ENCODE measurements at regions not wholly inside any gene's neighbourhood (a gene's known extent, or its start where the extent isn't known, plus 50 kb on each side); places are given as distances from the start of the nearest gene placed in this dataset.

- Histone ChIP-seq H3K27me3 (ENCODE audit: low read depth) (no peaks in the 10 kb centered on the region), H3K4me3 (no peak overlapping the region), H3K36me3 (no peaks in the 10 kb centered on the region), H3K27ac (replicated peaks) (no peak overlapping the region), H3K4me1 (peaks cover 6% of the 10 kb centered on the region), H3K9me3 (replicated peaks) (no peaks in the 10 kb centered on the region)
- intact Hi-C loops (cut with micrococcal nuclease), result no loop called here
- no peak for DNase-seq
- no peak for TF ChIP-seq CTCF (IDR thresholded peaks at IDR 0.05; ENCODE audit: borderline replicate concordance)
These were observed 151.9 kb downstream of the AKR1D1 start for GRCh38 chr7:138228119-138228518.

GRCh38 chr7:138228769-138229168 is 152.5 kb downstream of the AKR1D1 start:
- H3K36me3 ChIP-seq, result no peaks in the 10 kb centered on the region
- no peak overlapping the region for H3K4me3 ChIP-seq
- peaks cover 6% of the 10 kb centered on the region for H3K4me1 ChIP-seq
- no peak for TF ChIP-seq CTCF (IDR thresholded peaks at IDR 0.05; ENCODE audit: borderline replicate concordance)
- no peaks in the 10 kb centered on the region for H3K9me3 ChIP-seq (replicated peaks)
- H3K27me3 ChIP-seq (ENCODE audit: low read depth), result no peaks in the 10 kb centered on the region
- intact Hi-C loops (cut with micrococcal nuclease), result no loop called here
- no peak for DNase-seq
- H3K27ac ChIP-seq (replicated peaks), result no peak overlapping the region

GRCh38 chr7:138233189-138233588 is 156.9 kb downstream of the AKR1D1 start:
- DNase-seq, result no peak
- no peaks in the 10 kb centered on the region for H3K36me3 ChIP-seq
- H3K9me3 ChIP-seq (replicated peaks), result peaks cover 5% of the 10 kb centered on the region
- no peaks in the 10 kb centered on the region for H3K4me1 ChIP-seq
- no peak overlapping the region for H3K27ac ChIP-seq (replicated peaks)
- no peaks in the 10 kb centered on the region for H3K27me3 ChIP-seq (ENCODE audit: low read depth)
- intact Hi-C loops (cut with micrococcal nuclease), result no loop called here
- no peak for TF ChIP-seq CTCF (IDR thresholded peaks at IDR 0.05; ENCODE audit: borderline replicate concordance)
- H3K4me3 ChIP-seq, result no peak overlapping the region

GRCh38 chr7:138235207-138235606 is 158.9 kb downstream of the AKR1D1 start:
- H3K27me3 ChIP-seq (ENCODE audit: low read depth), result no peaks in the 10 kb centered on the region
- no peak for TF ChIP-seq CTCF (IDR thresholded peaks at IDR 0.05; ENCODE audit: borderline replicate concordance)
- peaks cover 17% of the 10 kb centered on the region for H3K9me3 ChIP-seq (replicated peaks)
- no peak overlapping the region for H3K27ac ChIP-seq (replicated peaks)
- DNase-seq, result no peak
- H3K36me3 ChIP-seq, result no peaks in the 10 kb centered on the region
- no peak overlapping the region for H3K4me3 ChIP-seq
- no peaks in the 10 kb centered on the region for H3K4me1 ChIP-seq
- intact Hi-C loops (cut with micrococcal nuclease), result no loop called here

GRCh38 chr7:138237995-138238394 is 161.7 kb downstream of the AKR1D1 start:
- intact Hi-C loops (cut with micrococcal nuclease), result no loop called here
- H3K36me3 ChIP-seq, result no peaks in the 10 kb centered on the region
- no peak overlapping the region for H3K4me3 ChIP-seq
- no peak for TF ChIP-seq CTCF (IDR thresholded peaks at IDR 0.05; ENCODE audit: borderline replicate concordance)
- no peak overlapping the region for H3K27ac ChIP-seq (replicated peaks)
- DNase-seq, result no peak
- no peaks in the 10 kb centered on the region for H3K4me1 ChIP-seq
- H3K27me3 ChIP-seq (ENCODE audit: low read depth), result no peaks in the 10 kb centered on the region
- H3K9me3 ChIP-seq (replicated peaks), result peaks cover 17% of the 10 kb centered on the region

Data from left ventricle myocardium inferior (tissue), 1 donor.